ENCODE measurements at regions not wholly inside any gene's neighbourhood (a gene's known extent, or its start where the extent isn't known, plus 50 kb on each side); places are given as distances from the start of the nearest gene placed in this dataset.
"Not testable (repeated sequence)": the region's sequence is repeated elsewhere in the genome, so short reads cannot be mapped to it uniquely, and the experiment has no call there.

GRCh38 chr19:28577233-28577632 lies 635.7 kb downstream of the UQCRFS1 start:
- no peak overlapping the region for H3K4me3 ChIP-seq
- ChIA-PET POLR2A (no interaction called here), CTCF (interaction anchor here (1.1 kb wide), 1 partner anchor 31 kb away, joined by 3 read pairs; no protein-coding TSS in a partner anchor)
- H3K4me1 ChIP-seq: no peaks in the 10 kb centered on the region
- 5% methylated on average over 2 of the region's 2 CpGs for WGBS (ENCODE audit: missing lambda C conversion rate)
- FAIRE-seq (no peak), DNase-seq (ENCODE audit: low read depth in 1 of 2, low spot score in 1 of 2) (no peak), ATAC-seq (no peak)
- peaks cover 23% of the 10 kb centered on the region; the same call in 2 of the 3 replicates for H3K9me3 ChIP-seq
- H3K4me2 ChIP-seq: no peak overlapping the region
- no peak overlapping the region for H3K27ac ChIP-seq
- TF ChIP-seq CEBPB (IDR thresholded peaks at IDR 0.05) (no peak), CBX2 (IDR thresholded peaks at IDR 0.05; ENCODE audit: borderline replicate concordance, low read depth) (no peak), HEYL (CRISPR knock-in tag; IDR thresholded peaks at IDR 0.05) (no peak), ZNF302 (CRISPR knock-in tag; IDR thresholded peaks at IDR 0.05) (no peak), EHF (CRISPR knock-in tag; IDR thresholded peaks at IDR 0.05) (no peak), NFE2L2 (conservative IDR thresholded peaks at IDR 0.05; ENCODE audit: low read length) (no peak), HOXB13 (CRISPR knock-in tag; IDR thresholded peaks at IDR 0.05; ENCODE audit: low read depth) (no peak), HOXB5 (CRISPR knock-in tag; IDR thresholded peaks at IDR 0.05) (no peak), CBX8 (IDR thresholded peaks at IDR 0.05) (no peak), FOSL2 (IDR thresholded peaks at IDR 0.05) (no peak), FOSL2 (CRISPR knock-in tag; IDR thresholded peaks at IDR 0.05) (no peak), FOSB (CRISPR knock-in tag; IDR thresholded peaks at IDR 0.05) (no peak), GATA3 (IDR thresholded peaks at IDR 0.05; ENCODE audit: borderline replicate concordance) (no peak), HDAC2 (IDR thresholded peaks at IDR 0.05) (no peak)

DNA sequence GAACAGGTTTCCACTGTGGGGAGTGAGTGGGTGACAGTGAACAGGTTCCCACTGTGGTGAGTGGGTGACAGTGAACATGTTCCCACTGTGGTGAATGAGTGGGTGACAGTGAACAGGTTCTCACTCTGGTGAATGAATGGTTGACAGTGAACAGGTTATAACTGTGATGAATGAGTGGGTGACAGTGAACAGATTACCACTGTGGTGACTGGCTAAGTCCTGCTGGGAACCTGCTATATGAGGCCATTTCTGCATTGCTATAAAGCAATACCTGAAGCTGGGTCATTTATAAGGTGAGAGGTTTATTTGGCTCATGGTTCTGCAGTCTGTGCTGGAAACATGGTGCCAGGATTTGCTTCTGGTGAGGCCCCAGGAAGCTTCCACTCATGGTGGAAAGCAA lies 637.1 kb downstream of the UQCRFS1 start:
- FAIRE-seq (no peak), DNase-seq (ENCODE audit: low read depth in 1 of 2, low spot score in 1 of 2) (no peak), ATAC-seq (no peak)
- Histone ChIP-seq H3K4me2 (no peak overlapping the region), H3K9me3 (peaks cover 23% of the 10 kb centered on the region; the same call in 2 of the 3 replicates), H3K27ac (no peak overlapping the region), H3K4me3 (no peak overlapping the region), H3K4me1 (no peaks in the 10 kb centered on the region)
- TF ChIP-seq RAD21 (conservative IDR thresholded peaks at IDR 0.05 in 1 of 2, IDR thresholded peaks at IDR 0.05 in 1 of 2) (no peak), CEBPB (IDR thresholded peaks at IDR 0.05) (no peak), EHF (CRISPR knock-in tag; IDR thresholded peaks at IDR 0.05) (no peak), HES2 (IDR thresholded peaks at IDR 0.05) (no peak), KDM1A (IDR thresholded peaks at IDR 0.05; ENCODE audit: low read depth) (no peak), HOXB13 (CRISPR knock-in tag; IDR thresholded peaks at IDR 0.05; ENCODE audit: low read depth) (no peak), RFX5 (IDR thresholded peaks at IDR 0.05) (no peak), CHD2 (IDR thresholded peaks at IDR 0.05; ENCODE audit: low read length, partially characterized antibody) (no peak), E2F6 (IDR thresholded peaks at IDR 0.05; ENCODE audit: borderline replicate concordance, low read depth) (no peak), HEYL (CRISPR knock-in tag; IDR thresholded peaks at IDR 0.05) (no peak), JUNB (IDR thresholded peaks at IDR 0.05) (no peak), PHF8 (IDR thresholded peaks at IDR 0.05; ENCODE audit: borderline replicate concordance, low read depth) (no peak), FOXS1 (CRISPR knock-in tag; IDR thresholded peaks at IDR 0.05) (no peak), CBX8 (IDR thresholded peaks at IDR 0.05) (no peak), ESRRA (IDR thresholded peaks at IDR 0.05; ENCODE audit: borderline replicate concordance, low read length) (no peak), KDM5A (IDR thresholded peaks at IDR 0.05) (no peak), PBX3 (IDR thresholded peaks at IDR 0.05) (no peak)
- TF ChIP-seq, protein P1, sequence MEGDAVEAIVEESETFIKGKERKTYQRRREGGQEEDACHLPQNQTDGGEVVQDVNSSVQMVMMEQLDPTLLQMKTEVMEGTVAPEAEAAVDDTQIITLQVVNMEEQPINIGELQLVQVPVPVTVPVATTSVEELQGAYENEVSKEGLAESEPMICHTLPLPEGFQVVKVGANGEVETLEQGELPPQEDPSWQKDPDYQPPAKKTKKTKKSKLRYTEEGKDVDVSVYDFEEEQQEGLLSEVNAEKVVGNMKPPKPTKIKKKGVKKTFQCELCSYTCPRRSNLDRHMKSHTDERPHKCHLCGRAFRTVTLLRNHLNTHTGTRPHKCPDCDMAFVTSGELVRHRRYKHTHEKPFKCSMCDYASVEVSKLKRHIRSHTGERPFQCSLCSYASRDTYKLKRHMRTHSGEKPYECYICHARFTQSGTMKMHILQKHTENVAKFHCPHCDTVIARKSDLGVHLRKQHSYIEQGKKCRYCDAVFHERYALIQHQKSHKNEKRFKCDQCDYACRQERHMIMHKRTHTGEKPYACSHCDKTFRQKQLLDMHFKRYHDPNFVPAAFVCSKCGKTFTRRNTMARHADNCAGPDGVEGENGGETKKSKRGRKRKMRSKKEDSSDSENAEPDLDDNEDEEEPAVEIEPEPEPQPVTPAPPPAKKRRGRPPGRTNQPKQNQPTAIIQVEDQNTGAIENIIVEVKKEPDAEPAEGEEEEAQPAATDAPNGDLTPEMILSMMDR (IDR thresholded peaks at IDR 0.05): no peak
- ChIA-PET POLR2A (no interaction called here), CTCF (no interaction called here)

GRCh38 chr19:28575312-28575711 lies 637.6 kb downstream of the UQCRFS1 start:
- ATAC-seq; H3K4me2 ChIP-seq; POLR2A ChIA-PET; CTCF ChIA-PET; H3K4me3 ChIP-seq; FAIRE-seq; DNase-seq (ENCODE audit: low read depth in 1 of 2, low spot score in 1 of 2); H3K4me1 ChIP-seq; H3K27ac ChIP-seq: not testable (repeated sequence)
- H3K9me3 ChIP-seq: peaks cover 23% of the 10 kb centered on the region; the same call in 2 of the 3 replicates

Data from A549 (cell line).